RWPE1 (cell line): ENCODE measurements at regions not wholly inside any gene's neighbourhood (a gene's known extent, or its start where the extent isn't known, plus 50 kb on each side); places are given as distances from the start of the nearest gene placed in this dataset.
A peak's percentile ranks its signal among the peaks of the same experiment; 100 is the strongest.

Experiments
- CTCF ChIA-PET: fragments of 350-600 bp; sonication (Branson Sonifier 250); formaldehyde crosslinking; extraction: SDS; loops from one replicate; lab custom pipeline; 2021; lab: Yijun Ruan, JAX
- POLR2A ChIA-PET: fragments of 400-600 bp; formaldehyde crosslinking; extraction: SDS; loops from one replicate; lab custom pipeline; 2020; ENCODE audit warnings: antibody characterized with exemption; ENCODE audit not compliant: low non-redundant PET; lab: Yijun Ruan, JAX
- DNase-seq: peaks from one replicate; pipeline ENCODE4 v3.0.0; 2012; ENCODE audit warnings: low spot score
- H3K27ac ChIP-seq: fragments of 450-650 bp; 2 replicates; pipeline ENCODE4 v1.5.1; 2017
- CTCF ChIP-seq: fragments of 450-650 bp; conservative IDR thresholded peaks from 2 replicates; pipeline ENCODE4 v1.5.1; 2017; ENCODE audit warnings: low read depth, mild to moderate bottlenecking

DNA sequence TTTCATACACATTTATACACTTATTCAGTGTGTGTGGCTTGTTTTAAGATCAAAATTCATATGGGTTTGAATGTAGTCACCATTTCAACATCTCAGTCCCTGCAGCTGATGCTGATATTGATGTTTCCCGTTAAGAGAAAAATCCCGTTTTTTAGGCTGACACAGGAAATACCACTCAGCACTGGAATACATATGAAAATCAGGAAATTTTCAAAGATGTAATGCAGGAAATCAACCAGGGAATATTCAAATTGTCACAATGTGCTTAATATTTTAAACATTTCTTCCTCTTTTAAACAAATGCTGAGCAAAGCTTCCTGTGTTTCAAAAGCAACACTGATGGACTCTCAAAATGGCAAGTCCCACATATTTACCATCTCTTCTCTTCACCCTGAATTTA lies 94.5 kb upstream of the MARCKS start:
- ChIA-PET POLR2A (no interaction called here), CTCF (interaction anchor here (0.7 kb wide), 1 partner anchor 50 kb away, joined by 3 read pairs; no protein-coding TSS in a partner anchor)
- H3K27ac ChIP-seq, result no peak overlapping the region
- DNase-seq, result no peak
- no peak for TF ChIP-seq CTCF

DNA sequence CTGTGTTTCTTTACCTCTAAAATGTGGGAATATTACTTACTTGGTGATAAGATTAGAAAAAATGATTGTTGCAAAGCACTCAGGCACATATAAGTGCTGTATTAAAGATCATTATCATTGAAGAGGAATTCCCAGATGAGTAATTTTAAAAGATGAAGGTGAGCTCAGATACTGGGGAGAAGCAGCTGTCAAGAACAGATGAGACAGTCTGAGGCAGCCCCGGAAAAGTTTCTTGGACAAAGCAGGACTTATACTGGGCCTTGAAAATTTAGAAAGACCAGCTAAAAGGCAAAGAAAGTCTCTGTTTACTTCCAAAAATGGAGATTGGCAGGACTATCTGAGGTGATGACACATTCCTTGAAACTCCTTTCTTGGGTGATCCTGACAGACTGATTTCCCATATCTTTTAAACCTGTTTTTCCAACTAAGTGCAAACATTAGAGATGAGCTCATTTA lies 93.8 kb upstream of the MARCKS start:
- DNase-seq, result peak; percentile 11
- POLR2A ChIA-PET, result no interaction called here
- CTCF ChIA-PET, result no interaction called here
- TF ChIP-seq CTCF, result no peak
- no peak overlapping the region for H3K27ac ChIP-seq

DNA sequence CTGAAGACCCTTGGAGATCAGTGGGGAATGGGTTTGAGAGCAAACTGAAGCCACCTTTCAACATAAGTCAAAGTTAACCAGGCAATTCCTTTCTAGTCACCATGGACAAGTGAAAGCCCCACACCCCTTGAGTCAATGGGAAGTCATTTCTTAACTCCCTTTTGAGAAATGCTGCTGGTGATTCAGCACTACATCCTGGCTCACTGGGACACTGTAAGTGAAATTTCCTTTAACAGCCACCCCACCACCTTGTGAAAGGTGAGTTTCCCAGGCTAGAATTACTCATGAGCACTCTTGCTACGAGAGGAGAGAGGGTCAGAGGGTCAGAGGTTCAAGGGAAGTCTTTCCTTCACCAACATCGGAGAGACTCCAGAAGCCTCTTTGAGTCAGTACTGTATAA lies 93.3 kb upstream of the MARCKS start:
- H3K27ac ChIP-seq, result no peak overlapping the region
- no peak for TF ChIP-seq CTCF
- CTCF ChIA-PET, result no interaction called here
- peak; percentile 84 for DNase-seq
- POLR2A ChIA-PET, result no interaction called here

- POLR2A ChIA-PET, result no interaction called here
- H3K27ac ChIP-seq, result no peak overlapping the region
- CTCF ChIA-PET, result no interaction called here
- no peak for TF ChIP-seq CTCF
- DNase-seq, result no peak
These were observed 91.2 kb upstream of the MARCKS start for GRCh38 chr6:113765909-113766308.

- H3K27ac ChIP-seq, result no peak overlapping the region
- ChIA-PET POLR2A (no interaction called here), CTCF (interaction anchor here (0.6 kb wide), 1 partner anchor 817 kb away, joined by 4 read pairs; no protein-coding TSS in a partner anchor)
- no peak for DNase-seq
- no peak for TF ChIP-seq CTCF
These were observed 89.2 kb upstream of the MARCKS start for GRCh38 chr6:113767985-113768384.

GRCh38 chr6:113772961-113773360 lies 84.2 kb upstream of the MARCKS start:
- no peak for TF ChIP-seq CTCF
- H3K27ac ChIP-seq, result no peak overlapping the region
- no peak for DNase-seq
- CTCF ChIA-PET, result no interaction called here
- POLR2A ChIA-PET, result no interaction called here
